PC-3 (cell line): ENCODE measurements at regions not wholly inside any gene's neighbourhood (a gene's known extent, or its start where the extent isn't known, plus 50 kb on each side); places are given as distances from the start of the nearest gene placed in this dataset.
A peak's percentile ranks its signal among the peaks of the same experiment; 100 is the strongest.

Experiments
- ATAC-seq: fragments of 200-7000 bp; cut with Tn5 transposase; 2 replicates; pipeline ENCODE4 v1.9.1; 2020; ENCODE audit warnings: mild to moderate bottlenecking, moderate library complexity
- BruUV-seq: library from RNA; stranded (reverse); fragments of 400-500 nt; replicated peaks from 2 replicates; lab custom pipeline; 2021; lab: Mats Ljungman, UMichigan
- CTCF ChIA-PET: fragments of 300-600 bp; sonication (Branson Sonifier 250); formaldehyde crosslinking; loops from one replicate; lab custom pipeline; 2022; ENCODE audit warnings: antibody characterized with exemption; lab: Charles Lee
- POLR2A ChIA-PET: fragments of 300-600 bp; sonication (Branson Sonifier 250); formaldehyde crosslinking; loops from one replicate; lab custom pipeline; 2022; ENCODE audit warnings: antibody characterized with exemption; ENCODE audit not compliant: unreplicated experiment; lab: Charles Lee
- DNase-seq: peaks from one replicate; pipeline ENCODE4 v3.0.0-alpha.2; 2015
- H2AFZ ChIP-seq: fragments of 300-600 bp; sonication (generic); 2 replicates; pipeline ENCODE4 v1.6.0; 2016; ENCODE audit warnings: antibody characterized with exemption, low read length
- H3F3A ChIP-seq: fragments of 300-600 bp; sonication (generic); one replicate; pipeline ENCODE4 v1.6.0; 2017; ENCODE audit warnings: antibody characterized with exemption, low read length, control low read depth, mild to moderate bottlenecking; ENCODE audit not compliant: unreplicated experiment
- H3K27ac ChIP-seq: fragments of 300-600 bp; sonication (generic); 2 replicates; pipeline ENCODE4 v1.5.1; 2016; ENCODE audit warnings: mild to moderate bottlenecking, low read length
- H3K27me3 ChIP-seq: fragments of 300-600 bp; sonication (generic); 2 replicates; pipeline ENCODE4 v1.6.1; 2016; ENCODE audit warnings: low read length, mixed read lengths
- H3K36me3 ChIP-seq: fragments of 300-600 bp; sonication (generic); 2 replicates; pipeline ENCODE4 v1.6.1; 2016; ENCODE audit warnings: low read depth, mixed run types, low read length, mixed read lengths
- H3K4me1 ChIP-seq: fragments of 300-600 bp; sonication (generic); 2 replicates; pipeline ENCODE4 v1.5.1; 2016; ENCODE audit warnings: low read length; ENCODE audit not compliant: insufficient read depth
- H3K4me2 ChIP-seq: fragments of 300-600 bp; sonication (generic); 2 replicates; pipeline ENCODE4 v1.6.0; 2016; ENCODE audit warnings: low read length
- H3K4me3 ChIP-seq: fragments of 300-600 bp; sonication (generic); 2 replicates; pipeline ENCODE4 v1.5.1; 2016; ENCODE audit warnings: mild to moderate bottlenecking, low read length, mixed read lengths
- H3K79me2 ChIP-seq: fragments of 300-600 bp; sonication (generic); 2 replicates; pipeline ENCODE4 v1.6.1; 2017; ENCODE audit warnings: low read length, mixed read lengths
- H3K9ac ChIP-seq: fragments of 300-600 bp; sonication (generic); 2 replicates; pipeline ENCODE4 v1.6.0; 2016; ENCODE audit warnings: mild to moderate bottlenecking, low read length
- H3K9me2 ChIP-seq: fragments of 300-600 bp; sonication (generic); replicated peaks from 2 replicates; pipeline ENCODE4 v1.6.1; 2016; ENCODE audit warnings: mixed run types, low read length, mixed read lengths
- H3K9me3 ChIP-seq: fragments of 300-600 bp; sonication (generic); 2 replicates; pipeline ENCODE4 v1.6.1; 2016; ENCODE audit warnings: low read length, mixed read lengths
- H4K20me1 ChIP-seq: fragments of 300-600 bp; sonication (generic); 2 replicates; pipeline ENCODE4 v1.6.1; 2016; ENCODE audit warnings: low read length, mixed read lengths
- CTCF ChIP-seq: fragments of 300-600 bp; sonication (generic); conservative IDR thresholded peaks from 2 replicates; pipeline ENCODE4 v1.5.1; 2017; ENCODE audit warnings: antibody characterized with exemption, low read depth, mild to moderate bottlenecking, low read length
- EZH2 ChIP-seq: fragments of 300-600 bp; sonication (generic); IDR thresholded peaks from one replicate; pipeline ENCODE4 v1.6.1; 2017; ENCODE audit warnings: antibody characterized with exemption, mild to moderate bottlenecking, low read length; ENCODE audit not compliant: unreplicated experiment
- EZH2phosphoT487 ChIP-seq: fragments of 300-600 bp; sonication (generic); IDR thresholded peaks from 2 replicates; pipeline ENCODE4 v1.6.1; 2018; ENCODE audit warnings: mild to moderate bottlenecking, antibody characterized with exemption, low read length, borderline replicate concordance
- intact Hi-C: fragments of 100-400 bp; cut with micrococcal nuclease; formaldehyde crosslinking; loops from 2 replicates; pipeline ENCODE4 v1.9.0; 2023

- CTCF ChIA-PET, result no interaction called here
- POLR2A ChIA-PET, result no interaction called here
- no TSS peak for BruUV-seq
These were observed 344.8 kb upstream of the RPS23 start for GRCh38 chr5:82622711-82623514.

GRCh38 chr5:82622205-82622604 lies 344.1 kb upstream of the RPS23 start:
- no peak overlapping the region for H3K4me3 ChIP-seq
- no TSS peak for BruUV-seq
- H3K9ac ChIP-seq, result no peak overlapping the region
- H3K9me3 ChIP-seq, result no peaks in the 10 kb centered on the region
- ChIA-PET CTCF (no interaction called here), POLR2A (no interaction called here)
- no peak for ATAC-seq
- TF ChIP-seq EZH2 (no peak), EZH2phosphoT487 (no peak), CTCF (no peak)
- H4K20me1 ChIP-seq, result no peaks in the 10 kb centered on the region
- no peak overlapping the region for H2AFZ ChIP-seq
- no peaks in the 10 kb centered on the region for H3K4me1 ChIP-seq
- no peaks in the 10 kb centered on the region for H3K79me2 ChIP-seq
- H3K27ac ChIP-seq, result no peak overlapping the region
- H3K4me2 ChIP-seq, result no peak overlapping the region
- DNase-seq, result no peak
- no peaks in the 10 kb centered on the region for H3F3A ChIP-seq
- no peaks in the 10 kb centered on the region for H3K9me2 ChIP-seq
- no peaks in the 10 kb centered on the region for H3K27me3 ChIP-seq
- intact Hi-C loops, result no loop called here
- no peaks in the 10 kb centered on the region for H3K36me3 ChIP-seq

More at GRCh38 chr5:82622711-82623514, 344.8 kb upstream of the RPS23 start:
- Histone ChIP-seq H3K4me2 (no peak overlapping the region), H2AFZ (no peak overlapping the region), H3F3A (no peaks in the 10 kb centered on the region), H4K20me1 (no peaks in the 10 kb centered on the region), H3K36me3 (no peaks in the 10 kb centered on the region), H3K79me2 (no peaks in the 10 kb centered on the region), H3K9me2 (no peaks in the 10 kb centered on the region), H3K9ac (no peak overlapping the region), H3K27me3 (no peaks in the 10 kb centered on the region), H3K4me1 (no peaks in the 10 kb centered on the region), H3K9me3 (no peaks in the 10 kb centered on the region), H3K4me3 (no peak overlapping the region), H3K27ac (no peak overlapping the region)
- DNase-seq, result no peak
- ATAC-seq, result no peak
- TF ChIP-seq EZH2phosphoT487, result no peak
- no peak for TF ChIP-seq CTCF
- TF ChIP-seq EZH2, result no peak
- intact Hi-C loops, result no loop called here

GRCh38 chr5:82620957-82621600 lies 342.9 kb upstream of the RPS23 start:
- no peak overlapping the region for H2AFZ ChIP-seq
- no peak overlapping the region for H3K9ac ChIP-seq
- no TSS peak for BruUV-seq
- no peak overlapping the region for H3K4me3 ChIP-seq
- no peaks in the 10 kb centered on the region for H3K9me2 ChIP-seq
- no peaks in the 10 kb centered on the region for H3F3A ChIP-seq
- DNase-seq (peak; percentile 10), ATAC-seq (peak; percentile 54)
- H3K4me2 ChIP-seq, result no peak overlapping the region
- intact Hi-C loops, result no loop called here
- H3K79me2 ChIP-seq, result no peaks in the 10 kb centered on the region
- TF ChIP-seq CTCF (no peak), EZH2 (no peak), EZH2phosphoT487 (no peak)
- no peak overlapping the region for H3K27ac ChIP-seq
- no peaks in the 10 kb centered on the region for H3K27me3 ChIP-seq
- POLR2A ChIA-PET, result no interaction called here
- H3K9me3 ChIP-seq, result no peaks in the 10 kb centered on the region
- H3K4me1 ChIP-seq, result no peaks in the 10 kb centered on the region
- CTCF ChIA-PET, result no interaction called here
- no peaks in the 10 kb centered on the region for H3K36me3 ChIP-seq
- no peaks in the 10 kb centered on the region for H4K20me1 ChIP-seq
